Embryonic facial prominence (tissue), 1 donor: ENCODE measurements at regions not wholly inside any gene's neighbourhood (a gene's known extent, or its start where the extent isn't known, plus 50 kb on each side); places are given as distances from the start of the nearest gene placed in this dataset.
"Not testable (repeated sequence)": the region's sequence is repeated elsewhere in the genome, so short reads cannot be mapped to it uniquely, and the experiment has no call there.

Source experiments
- DNase-seq: peaks from one replicate; pipeline ENCODE4 v3.0.0-alpha.2; 2016; ENCODE audit errors: extremely low spot score

- DNase-seq = no peak
Observed at GRCh38 chr7:54252256-54253035, 289.7 kb upstream of the VSTM2A start.

GRCh38 chr7:54253036-54253373 is 289.2 kb upstream of the VSTM2A start:
- no peak for DNase-seq

GRCh38 chr7:54255242-54255641 is 286.9 kb upstream of the VSTM2A start:
- DNase-seq = no peak

GRCh38 chr7:54259185-54259584 is 283.0 kb upstream of the VSTM2A start:
- DNase-seq = no peak

GRCh38 chr7:54260941-54261371 is 281.2 kb upstream of the VSTM2A start:
- no peak for DNase-seq

- DNase-seq = no peak
Observed at GRCh38 chr7:54278847-54279246, 263.3 kb upstream of the VSTM2A start.

- DNase-seq = no peak
Observed at GRCh38 chr7:54292171-54292925, 249.8 kb upstream of the VSTM2A start.

GRCh38 chr7:54299426-54299825 is 242.7 kb upstream of the VSTM2A start:
- no peak for DNase-seq

GRCh38 chr7:54315955-54316354 is 226.2 kb upstream of the VSTM2A start:
- DNase-seq = not testable (repeated sequence)

GRCh38 chr7:54326592-54327167 is 215.5 kb upstream of the VSTM2A start:
- no peak for DNase-seq

GRCh38 chr7:54330216-54330800 is 211.9 kb upstream of the VSTM2A start:
- no peak for DNase-seq

GRCh38 chr7:54331311-54331710 is 210.9 kb upstream of the VSTM2A start:
- DNase-seq = no peak

- no peak for DNase-seq
Observed at GRCh38 chr7:54332301-54332700, 209.9 kb upstream of the VSTM2A start.

- DNase-seq = no peak
Observed at GRCh38 chr7:54333952-54334351, 208.2 kb upstream of the VSTM2A start.

- DNase-seq = peak; percentile 14
Observed at GRCh38 chr7:54336800-54337199, 205.4 kb upstream of the VSTM2A start.

GRCh38 chr7:54337466-54337865 is 204.7 kb upstream of the VSTM2A start:
- no peak for DNase-seq

GRCh38 chr7:54338319-54338718 is 203.9 kb upstream of the VSTM2A start:
- no peak for DNase-seq

GRCh38 chr7:54339073-54339472 is 203.1 kb upstream of the VSTM2A start:
- DNase-seq = no peak

- no peak for DNase-seq
Observed at GRCh38 chr7:54342458-54342857, 199.7 kb upstream of the VSTM2A start.

GRCh38 chr7:54343511-54343910 is 198.7 kb upstream of the VSTM2A start:
- no peak for DNase-seq

- no peak for DNase-seq
Observed at GRCh38 chr7:54345746-54346145, 196.4 kb upstream of the VSTM2A start.

GRCh38 chr7:54349229-54349628 is 192.9 kb upstream of the VSTM2A start:
- no peak for DNase-seq

- no peak for DNase-seq
Observed at GRCh38 chr7:54354436-54354835, 187.7 kb upstream of the VSTM2A start.
